HG03280 (cell line): ENCODE measurements at regions not wholly inside any gene's neighbourhood (a gene's known extent, or its start where the extent isn't known, plus 50 kb on each side); places are given as distances from the start of the nearest gene placed in this dataset.
"Not testable (repeated sequence)": the region's sequence is repeated elsewhere in the genome, so short reads cannot be mapped to it uniquely, and the experiment has no call there.

ENCODE experiments used
- ATAC-seq: cut with Tn5 transposase; IDR thresholded peaks from one replicate; pipeline ENCODE4 v1.9.1; 2021; ENCODE audit warnings: mild to moderate bottlenecking, moderate library complexity; ENCODE audit not compliant: unreplicated experiment

GRCh38 chr5:167336161-167336560, 955.3 kb upstream of the WWC1 start:
- ATAC-seq = no peak

- ATAC-seq = no peak
Observed at GRCh38 chr5:167339205-167339604, 952.2 kb upstream of the WWC1 start.

GRCh38 chr5:167346461-167346860, 945.0 kb upstream of the WWC1 start:
- ATAC-seq = no peak

GRCh38 chr5:167348251-167348926, 943.1 kb upstream of the WWC1 start:
- no peak for ATAC-seq

- ATAC-seq = no peak
Observed at GRCh38 chr5:167348980-167349379, 942.5 kb upstream of the WWC1 start.

- ATAC-seq = no peak
Observed at GRCh38 chr5:167351316-167351715, 940.1 kb upstream of the WWC1 start.

GRCh38 chr5:167352801-167353200, 938.6 kb upstream of the WWC1 start:
- ATAC-seq = no peak

GRCh38 chr5:167355346-167355745, 936.1 kb upstream of the WWC1 start:
- no peak for ATAC-seq

- no peak for ATAC-seq
Observed at GRCh38 chr5:167356374-167356773, 935.1 kb upstream of the WWC1 start.

- ATAC-seq = no peak
Observed at GRCh38 chr5:167358868-167359492, 932.5 kb upstream of the WWC1 start.

GRCh38 chr5:167361795-167362194, 929.6 kb upstream of the WWC1 start:
- ATAC-seq = no peak

GRCh38 chr5:167363065-167363464, 928.4 kb upstream of the WWC1 start:
- no peak for ATAC-seq

GRCh38 chr5:167375125-167375524, 916.3 kb upstream of the WWC1 start:
- no peak for ATAC-seq

GRCh38 chr5:167378894-167379723, 912.3 kb upstream of the WWC1 start:
- ATAC-seq = no peak

GRCh38 chr5:167381457-167381856, 910.0 kb upstream of the WWC1 start:
- no peak for ATAC-seq

- no peak for ATAC-seq
Observed at GRCh38 chr5:167389537-167389936, 901.9 kb upstream of the WWC1 start.

GRCh38 chr5:167391286-167391685, 900.2 kb upstream of the WWC1 start:
- ATAC-seq = not testable (repeated sequence)

- ATAC-seq = no peak
Observed at GRCh38 chr5:167392240-167392639, 899.2 kb upstream of the WWC1 start.

- no peak for ATAC-seq
Observed at GRCh38 chr5:167393358-167393757, 898.1 kb upstream of the WWC1 start.

- no peak for ATAC-seq
Observed at GRCh38 chr5:167402671-167403070, 888.8 kb upstream of the WWC1 start.

GRCh38 chr5:167406513-167406912, 884.9 kb upstream of the WWC1 start:
- ATAC-seq = no peak

GRCh38 chr5:167412556-167412955, 878.9 kb upstream of the WWC1 start:
- no peak for ATAC-seq
